HK-2 (cell line): ENCODE measurements at regions not wholly inside any gene's neighbourhood (a gene's known extent, or its start where the extent isn't known, plus 50 kb on each side); places are given as distances from the start of the nearest gene placed in this dataset.
"Not testable (repeated sequence)": the region's sequence is repeated elsewhere in the genome, so short reads cannot be mapped to it uniquely, and the experiment has no call there.

ENCODE experiments used
- DNase-seq: peaks from one replicate; pipeline ENCODE4 v3.0.0-alpha.2; 2018; ENCODE audit not compliant: unreplicated experiment

DNA sequence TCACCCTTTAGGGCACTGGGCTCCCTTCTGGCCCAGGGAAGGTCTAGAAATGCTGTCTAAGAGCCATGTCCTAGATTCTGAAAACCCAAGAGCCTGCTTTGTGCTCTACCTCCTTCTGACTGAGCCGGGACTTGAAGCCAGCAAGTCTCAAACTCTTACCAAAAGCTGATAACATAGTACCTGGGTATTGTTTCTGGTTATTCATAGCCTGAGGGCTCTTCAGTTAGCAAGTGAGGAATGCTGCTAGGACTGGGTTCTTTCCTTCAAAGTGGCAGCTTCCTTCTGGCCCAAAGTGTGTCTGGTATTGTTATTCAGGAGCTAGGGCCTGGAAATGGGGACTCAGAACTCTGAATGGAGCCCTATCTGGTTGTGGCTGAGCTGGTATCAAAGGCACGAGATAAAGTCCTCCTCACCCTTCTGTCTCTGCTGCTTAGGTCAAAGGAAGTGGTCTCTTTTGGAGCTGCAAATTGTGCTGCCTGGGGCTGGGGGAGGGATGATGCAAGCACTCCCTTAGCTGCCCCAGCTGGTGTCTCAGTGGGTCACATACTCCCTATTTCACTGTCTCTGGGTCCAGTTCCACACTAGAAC, 696.0 kb upstream of the CCDC179 start:
- no peak for DNase-seq

GRCh38 chr11:23563591-23563990, 703.3 kb upstream of the CCDC179 start:
- DNase-seq: no peak

DNA sequence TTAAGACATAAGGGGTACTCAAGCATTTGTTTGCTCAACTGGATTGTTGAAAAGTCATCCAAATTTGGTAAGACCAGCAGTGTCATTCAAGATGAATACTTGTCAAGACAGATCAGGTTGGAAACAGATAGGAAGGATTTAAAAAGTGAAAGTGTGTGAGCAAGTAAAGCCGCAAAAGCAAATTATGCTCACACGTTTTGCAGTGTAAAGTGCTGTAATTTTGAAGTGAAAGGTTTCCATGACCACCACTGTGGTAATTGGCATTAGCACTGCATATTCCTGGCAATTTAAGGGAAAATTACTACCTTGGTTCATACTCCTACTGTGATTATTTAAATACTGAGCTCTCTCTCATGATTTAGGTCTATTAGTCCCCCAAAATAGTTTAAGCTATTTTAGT, 704.1 kb upstream of the CCDC179 start:
- no peak for DNase-seq

- no peak for DNase-seq
These were observed 708.9 kb upstream of the CCDC179 start for GRCh38 chr11:23569134-23569533.

- no peak for DNase-seq
These were observed 709.3 kb upstream of the CCDC179 start for GRCh38 chr11:23569547-23569946.

- no peak for DNase-seq
These were observed 710.6 kb upstream of the CCDC179 start for GRCh38 chr11:23570828-23571227.

- DNase-seq: no peak
These were observed 713.2 kb upstream of the CCDC179 start for GRCh38 chr11:23573429-23573828.

- DNase-seq: no peak
These were observed 713.9 kb upstream of the CCDC179 start for GRCh38 chr11:23574149-23574548.

DNA sequence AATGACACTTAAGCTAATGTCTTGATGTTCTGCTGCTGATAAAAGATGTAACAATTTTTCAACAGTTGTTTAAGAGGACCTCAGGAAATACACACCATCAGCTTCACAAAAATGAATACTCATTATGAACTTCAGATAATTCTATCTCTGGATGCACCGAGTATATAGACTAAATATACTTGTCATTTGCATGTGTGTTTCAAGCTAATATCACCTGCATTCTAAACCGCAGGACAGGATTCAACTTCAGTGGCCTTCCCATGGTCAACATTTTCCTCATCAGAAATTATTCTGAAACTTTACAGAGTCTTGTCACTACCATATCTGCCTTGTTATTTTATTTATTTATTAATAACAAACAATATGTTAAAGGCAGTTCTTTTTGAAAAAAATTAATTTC, 717.0 kb upstream of the CCDC179 start:
- DNase-seq: no peak

DNA sequence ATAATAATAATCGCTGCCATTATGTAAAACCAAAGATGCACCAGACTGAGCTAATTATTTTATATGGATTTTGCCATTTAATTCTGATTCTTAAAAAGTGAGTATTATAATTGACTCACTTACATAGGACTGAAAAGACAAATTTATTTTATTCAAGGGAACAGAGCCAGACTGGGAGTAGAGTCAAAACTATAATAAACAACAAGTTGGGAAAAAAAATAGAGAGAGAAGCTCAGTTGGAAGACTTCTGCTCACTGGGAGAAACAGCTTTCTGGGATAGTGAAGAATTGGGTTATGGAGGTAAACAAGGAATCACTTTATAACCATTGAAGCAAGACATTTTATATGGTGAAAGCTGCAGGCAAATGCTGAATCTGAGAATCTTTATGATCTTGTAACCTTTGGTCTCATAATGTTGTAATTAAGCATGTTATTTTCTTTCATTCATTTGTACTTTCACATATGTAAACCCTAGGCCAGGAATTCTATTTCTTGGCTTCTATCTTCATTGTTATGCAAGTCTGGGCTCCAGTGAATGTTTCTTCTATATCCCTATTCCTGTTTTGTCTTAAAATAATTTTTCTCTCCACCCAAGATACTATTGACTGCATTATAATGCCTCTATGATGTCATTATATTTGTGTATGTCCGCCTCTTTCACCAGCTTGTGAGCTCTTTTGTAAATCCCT, 725.3 kb upstream of the CCDC179 start:
- no peak for DNase-seq

DNA sequence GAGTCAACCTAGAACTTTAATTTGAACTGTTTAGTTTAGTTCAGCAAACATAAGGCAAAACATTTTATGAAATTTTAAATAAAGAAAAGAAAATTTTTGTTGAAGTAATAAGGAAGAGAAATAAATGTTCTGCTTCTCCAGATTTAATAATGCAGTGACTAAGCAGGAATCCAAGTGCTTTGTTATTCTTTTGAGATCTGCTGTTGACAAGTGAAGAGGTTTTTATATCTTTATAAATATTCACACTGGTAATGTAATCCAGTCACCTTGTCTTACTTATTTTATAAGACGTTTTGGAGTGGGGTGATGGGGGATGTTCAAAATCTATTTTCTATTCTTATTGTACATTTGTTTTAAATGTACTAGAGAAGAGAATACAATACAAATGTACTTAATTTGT, 725.9 kb upstream of the CCDC179 start:
- no peak for DNase-seq

DNA sequence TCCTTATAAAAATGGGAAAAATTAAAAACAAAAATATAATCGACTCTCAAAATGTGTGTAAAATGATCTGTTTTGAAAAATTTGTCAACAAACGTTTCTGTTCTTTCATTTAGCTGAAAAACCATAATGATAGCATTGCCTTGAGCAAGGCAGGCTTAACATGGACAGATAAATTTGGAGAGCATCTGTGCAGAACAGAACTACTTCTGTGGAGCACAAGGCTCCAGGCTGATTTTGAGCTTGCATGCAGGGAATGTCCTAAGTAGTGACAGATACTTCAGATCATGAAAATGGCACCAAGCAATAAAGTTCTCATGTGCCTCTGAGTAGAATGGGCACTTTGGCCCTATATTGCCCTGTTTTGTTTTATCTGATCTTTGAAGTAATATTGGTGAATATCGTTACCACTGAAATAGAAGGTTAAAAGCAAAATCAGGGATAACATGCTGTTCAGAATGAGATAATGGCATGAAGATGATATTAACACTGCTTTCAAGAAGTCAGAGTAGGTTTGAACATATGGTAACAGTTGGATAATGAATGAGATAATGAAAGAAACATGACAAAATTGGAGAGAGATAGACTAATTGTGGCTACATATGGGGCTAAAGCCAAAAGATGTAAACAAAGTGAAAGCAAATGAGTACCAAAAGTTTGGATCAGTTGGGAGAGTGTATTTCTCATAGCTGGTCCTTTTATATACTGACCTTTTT, 730.5 kb upstream of the CCDC179 start:
- no peak for DNase-seq

GRCh38 chr11:23594755-23595154, 734.5 kb upstream of the CCDC179 start:
- no peak for DNase-seq

GRCh38 chr11:23604966-23605365, 744.7 kb upstream of the CCDC179 start:
- DNase-seq: no peak

- DNase-seq: no peak
These were observed 745.9 kb upstream of the CCDC179 start for GRCh38 chr11:23606191-23606590.

DNA sequence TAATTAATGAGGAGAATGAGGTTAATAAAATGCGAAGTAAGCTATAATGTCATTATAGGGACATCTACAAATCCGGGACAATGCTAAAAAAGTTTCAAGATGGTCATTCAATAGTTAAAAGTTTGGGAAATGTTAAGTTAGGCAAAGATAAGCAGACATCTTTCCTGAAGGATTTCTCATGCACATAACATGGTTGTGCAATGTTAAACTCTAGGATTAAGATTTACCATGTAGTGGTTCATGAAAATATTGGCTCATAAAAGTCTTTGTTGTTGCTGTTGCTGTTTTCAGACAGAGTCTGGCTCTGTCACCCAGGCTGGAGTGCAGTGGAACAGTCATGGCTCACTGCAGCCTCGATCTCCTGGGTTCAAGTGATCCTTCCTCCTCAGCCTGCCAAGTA, 751.5 kb upstream of the CCDC179 start:
- no peak for DNase-seq

GRCh38 chr11:23620617-23621016, 760.3 kb upstream of the CCDC179 start:
- no peak for DNase-seq

- no peak for DNase-seq
These were observed 772.0 kb upstream of the CCDC179 start for GRCh38 chr11:23632293-23632692.

DNA sequence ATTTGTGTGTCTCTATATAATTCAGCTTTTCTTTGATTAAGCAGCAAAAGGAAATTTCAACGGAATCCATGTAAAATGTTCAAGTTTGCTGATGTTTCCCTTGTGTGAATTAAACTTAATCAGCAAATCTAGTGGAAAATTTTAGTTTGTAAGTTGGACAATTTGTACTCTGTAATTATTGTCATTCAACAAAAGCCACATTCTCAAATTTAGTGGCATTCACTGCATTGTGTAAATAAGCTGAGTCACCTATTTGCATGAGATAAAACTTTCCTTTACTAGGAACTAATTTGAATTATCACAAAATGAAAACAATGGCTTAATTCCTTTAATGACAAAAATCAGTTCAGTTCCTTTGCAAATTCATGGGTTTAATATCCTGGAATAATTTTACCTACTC, 784.2 kb upstream of the CCDC179 start:
- no peak for DNase-seq

- not testable (repeated sequence) for DNase-seq
These were observed 792.1 kb upstream of the CCDC179 start for GRCh38 chr11:23652336-23652735.

DNA sequence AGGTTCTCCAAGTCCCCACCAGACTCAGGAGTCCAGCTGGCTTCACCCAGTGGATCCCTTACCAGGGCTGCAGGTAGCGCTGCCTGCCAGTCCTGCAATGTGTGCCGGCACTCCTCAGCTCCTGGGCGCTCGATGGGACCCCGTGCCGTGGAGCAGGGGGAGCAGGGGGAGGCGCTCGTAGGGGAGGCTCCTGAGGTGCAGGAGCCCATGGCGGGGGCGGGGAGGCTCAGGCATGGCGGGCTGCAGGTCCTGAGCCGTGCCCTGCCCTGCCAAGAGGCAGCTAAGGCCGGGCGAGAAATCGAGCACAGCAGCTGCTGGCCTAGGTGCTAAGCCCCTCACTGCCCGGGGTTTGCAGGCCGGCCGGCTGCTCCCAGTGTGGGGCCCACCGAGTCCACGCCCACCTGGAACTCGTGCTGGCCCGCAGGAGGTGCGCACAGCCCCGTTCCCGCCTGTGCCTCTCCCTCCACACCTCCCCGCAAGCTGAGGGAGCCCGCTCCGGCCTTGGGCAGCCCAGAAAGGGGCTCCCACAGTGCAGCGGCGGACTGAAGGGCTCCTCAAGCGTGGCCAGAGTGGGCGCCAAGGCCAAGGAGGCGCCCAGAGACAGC, 792.9 kb upstream of the CCDC179 start:
- no peak for DNase-seq

GRCh38 chr11:23668324-23668723, 808.0 kb upstream of the CCDC179 start:
- DNase-seq: no peak

GRCh38 chr11:23673366-23673765, 813.1 kb upstream of the CCDC179 start:
- no peak for DNase-seq
